ENCODE measurements at regions not wholly inside any gene's neighbourhood (a gene's known extent, or its start where the extent isn't known, plus 50 kb on each side); places are given as distances from the start of the nearest gene placed in this dataset.

DNA sequence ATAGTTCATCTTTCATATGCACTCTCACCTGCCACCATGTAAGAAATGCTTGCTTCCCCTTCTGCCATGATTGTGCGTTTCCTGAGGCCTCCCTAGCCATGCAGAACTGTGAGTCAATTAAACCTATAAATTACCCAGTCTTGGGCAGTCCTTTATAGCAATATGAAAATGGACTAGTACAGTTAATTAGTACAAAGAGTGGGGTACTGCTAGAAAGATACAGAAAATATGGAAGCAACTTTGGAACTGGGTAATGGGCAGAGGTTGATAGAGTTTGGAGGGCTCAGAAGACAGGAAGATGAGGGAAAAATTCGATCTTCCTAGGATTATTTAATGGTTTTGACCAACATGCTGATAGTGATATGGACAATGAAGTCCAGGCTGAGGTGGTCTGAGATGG, 246.9 kb downstream of the CGGBP1 start:
- WGBS: 48% methylated on average over 2 of the region's 2 CpGs
- Histone ChIP-seq H3K9me3 (ENCODE audit: control insufficient read depth in 4 of 4, low read length in 3 of 4) (no peaks in the 10 kb centered on the region), H3K36me3 (ENCODE audit: control insufficient read depth in 4 of 4, insufficient read depth in 3 of 4, low read depth in 1 of 4, low read length in 3 of 4) (no peaks in the 10 kb centered on the region), H3K27me3 (ENCODE audit: control insufficient read depth in 4 of 4, insufficient read depth in 4 of 4, low read length in 3 of 4) (no peaks in the 10 kb centered on the region), H3K4me1 (ENCODE audit: control insufficient read depth in 4 of 4, insufficient read depth in 4 of 4, low read length in 3 of 4) (no peaks in the 10 kb centered on the region), H3K4me3 (ENCODE audit: low read depth in 1 of 3, low read length in 3 of 3) (no peak overlapping the region), H3K27ac (ENCODE audit: low read depth in 1 of 2, low read length in 2 of 2) (no peak overlapping the region), H3K9ac (ENCODE audit: low read depth in 1 of 2, low read length in 2 of 2) (no peak overlapping the region)
- DNase-seq (ENCODE audit: low spot score): no peak
- TF ChIP-seq, protein P1, sequence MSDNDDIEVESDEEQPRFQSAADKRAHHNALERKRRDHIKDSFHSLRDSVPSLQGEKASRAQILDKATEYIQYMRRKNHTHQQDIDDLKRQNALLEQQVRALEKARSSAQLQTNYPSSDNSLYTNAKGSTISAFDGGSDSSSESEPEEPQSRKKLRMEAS (IDR thresholded peaks at IDR 0.05): no peak
- TF ChIP-seq, protein P2, sequence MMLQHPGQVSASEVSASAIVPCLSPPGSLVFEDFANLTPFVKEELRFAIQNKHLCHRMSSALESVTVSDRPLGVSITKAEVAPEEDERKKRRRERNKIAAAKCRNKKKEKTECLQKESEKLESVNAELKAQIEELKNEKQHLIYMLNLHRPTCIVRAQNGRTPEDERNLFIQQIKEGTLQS (IDR thresholded peaks at IDR 0.05): no peak

DNA sequence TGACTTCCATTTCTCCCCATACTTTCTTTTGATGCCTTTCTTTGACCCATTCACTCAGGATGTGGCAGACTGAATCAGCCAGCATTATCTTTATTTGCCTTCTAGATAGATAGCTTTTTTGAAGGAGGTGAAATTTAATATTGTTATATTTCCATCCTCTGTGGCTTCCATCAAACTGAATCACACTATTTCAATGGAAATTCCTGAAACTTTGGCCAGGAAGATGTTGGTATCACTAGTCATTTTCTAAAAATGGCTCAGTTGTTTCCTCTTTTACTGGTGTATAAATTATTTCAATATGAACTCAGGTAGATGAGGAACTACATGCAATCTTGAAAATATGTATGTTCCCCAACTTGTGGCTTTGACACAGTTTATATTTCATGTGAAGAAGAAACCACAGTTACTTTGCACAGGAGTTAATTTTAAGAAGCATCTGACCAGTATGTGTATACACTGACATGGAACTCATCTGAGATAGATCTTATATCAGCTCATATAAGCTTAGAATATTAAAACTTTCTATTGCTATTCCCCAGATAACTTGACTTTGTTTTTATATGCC, 248.3 kb downstream of the CGGBP1 start:
- H3K4me1 ChIP-seq (ENCODE audit: control insufficient read depth in 4 of 4, insufficient read depth in 4 of 4, low read length in 3 of 4): no peaks in the 10 kb centered on the region
- H3K4me3 ChIP-seq (ENCODE audit: low read depth in 1 of 3, low read length in 3 of 3): no peak overlapping the region
- no peak overlapping the region for H3K9ac ChIP-seq (ENCODE audit: low read depth in 1 of 2, low read length in 2 of 2)
- DNase-seq (ENCODE audit: low spot score): no peak
- H3K9me3 ChIP-seq (ENCODE audit: control insufficient read depth in 4 of 4, low read length in 3 of 4): no peaks in the 10 kb centered on the region
- no peaks in the 10 kb centered on the region for H3K27me3 ChIP-seq (ENCODE audit: control insufficient read depth in 4 of 4, insufficient read depth in 4 of 4, low read length in 3 of 4)
- no peaks in the 10 kb centered on the region for H3K36me3 ChIP-seq (ENCODE audit: control insufficient read depth in 4 of 4, insufficient read depth in 3 of 4, low read depth in 1 of 4, low read length in 3 of 4)
- TF ChIP-seq, protein P3, sequence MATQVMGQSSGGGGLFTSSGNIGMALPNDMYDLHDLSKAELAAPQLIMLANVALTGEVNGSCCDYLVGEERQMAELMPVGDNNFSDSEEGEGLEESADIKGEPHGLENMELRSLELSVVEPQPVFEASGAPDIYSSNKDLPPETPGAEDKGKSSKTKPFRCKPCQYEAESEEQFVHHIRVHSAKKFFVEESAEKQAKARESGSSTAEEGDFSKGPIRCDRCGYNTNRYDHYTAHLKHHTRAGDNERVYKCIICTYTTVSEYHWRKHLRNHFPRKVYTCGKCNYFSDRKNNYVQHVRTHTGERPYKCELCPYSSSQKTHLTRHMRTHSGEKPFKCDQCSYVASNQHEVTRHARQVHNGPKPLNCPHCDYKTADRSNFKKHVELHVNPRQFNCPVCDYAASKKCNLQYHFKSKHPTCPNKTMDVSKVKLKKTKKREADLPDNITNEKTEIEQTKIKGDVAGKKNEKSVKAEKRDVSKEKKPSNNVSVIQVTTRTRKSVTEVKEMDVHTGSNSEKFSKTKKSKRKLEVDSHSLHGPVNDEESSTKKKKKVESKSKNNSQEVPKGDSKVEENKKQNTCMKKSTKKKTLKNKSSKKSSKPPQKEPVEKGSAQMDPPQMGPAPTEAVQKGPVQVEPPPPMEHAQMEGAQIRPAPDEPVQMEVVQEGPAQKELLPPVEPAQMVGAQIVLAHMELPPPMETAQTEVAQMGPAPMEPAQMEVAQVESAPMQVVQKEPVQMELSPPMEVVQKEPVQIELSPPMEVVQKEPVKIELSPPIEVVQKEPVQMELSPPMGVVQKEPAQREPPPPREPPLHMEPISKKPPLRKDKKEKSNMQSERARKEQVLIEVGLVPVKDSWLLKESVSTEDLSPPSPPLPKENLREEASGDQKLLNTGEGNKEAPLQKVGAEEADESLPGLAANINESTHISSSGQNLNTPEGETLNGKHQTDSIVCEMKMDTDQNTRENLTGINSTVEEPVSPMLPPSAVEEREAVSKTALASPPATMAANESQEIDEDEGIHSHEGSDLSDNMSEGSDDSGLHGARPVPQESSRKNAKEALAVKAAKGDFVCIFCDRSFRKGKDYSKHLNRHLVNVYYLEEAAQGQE (IDR thresholded peaks at IDR 0.05): no peak
- TF ChIP-seq GABPA (IDR thresholded peaks at IDR 0.05 in 1 of 2, conservative IDR thresholded peaks at IDR 0.05 in 1 of 2) (no peak), JUND (IDR thresholded peaks at IDR 0.05) (no peak), HNF4G (IDR thresholded peaks at IDR 0.05) (no peak), RXRA (IDR thresholded peaks at IDR 0.05) (no peak), NR2F2 (IDR thresholded peaks at IDR 0.05) (no peak), RAD21 (IDR thresholded peaks at IDR 0.05) (no peak), SP1 (IDR thresholded peaks at IDR 0.05) (no peak), FOXA1 (IDR thresholded peaks at IDR 0.05) (no peak), YY1 (IDR thresholded peaks at IDR 0.05) (no peak), FOXA2 (IDR thresholded peaks at IDR 0.05) (no peak)
- TF ChIP-seq, protein P4, sequence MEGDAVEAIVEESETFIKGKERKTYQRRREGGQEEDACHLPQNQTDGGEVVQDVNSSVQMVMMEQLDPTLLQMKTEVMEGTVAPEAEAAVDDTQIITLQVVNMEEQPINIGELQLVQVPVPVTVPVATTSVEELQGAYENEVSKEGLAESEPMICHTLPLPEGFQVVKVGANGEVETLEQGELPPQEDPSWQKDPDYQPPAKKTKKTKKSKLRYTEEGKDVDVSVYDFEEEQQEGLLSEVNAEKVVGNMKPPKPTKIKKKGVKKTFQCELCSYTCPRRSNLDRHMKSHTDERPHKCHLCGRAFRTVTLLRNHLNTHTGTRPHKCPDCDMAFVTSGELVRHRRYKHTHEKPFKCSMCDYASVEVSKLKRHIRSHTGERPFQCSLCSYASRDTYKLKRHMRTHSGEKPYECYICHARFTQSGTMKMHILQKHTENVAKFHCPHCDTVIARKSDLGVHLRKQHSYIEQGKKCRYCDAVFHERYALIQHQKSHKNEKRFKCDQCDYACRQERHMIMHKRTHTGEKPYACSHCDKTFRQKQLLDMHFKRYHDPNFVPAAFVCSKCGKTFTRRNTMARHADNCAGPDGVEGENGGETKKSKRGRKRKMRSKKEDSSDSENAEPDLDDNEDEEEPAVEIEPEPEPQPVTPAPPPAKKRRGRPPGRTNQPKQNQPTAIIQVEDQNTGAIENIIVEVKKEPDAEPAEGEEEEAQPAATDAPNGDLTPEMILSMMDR (IDR thresholded peaks at IDR 0.05; ENCODE audit: low read depth, low read length, missing input control): no peak
- TF ChIP-seq, protein P5, sequence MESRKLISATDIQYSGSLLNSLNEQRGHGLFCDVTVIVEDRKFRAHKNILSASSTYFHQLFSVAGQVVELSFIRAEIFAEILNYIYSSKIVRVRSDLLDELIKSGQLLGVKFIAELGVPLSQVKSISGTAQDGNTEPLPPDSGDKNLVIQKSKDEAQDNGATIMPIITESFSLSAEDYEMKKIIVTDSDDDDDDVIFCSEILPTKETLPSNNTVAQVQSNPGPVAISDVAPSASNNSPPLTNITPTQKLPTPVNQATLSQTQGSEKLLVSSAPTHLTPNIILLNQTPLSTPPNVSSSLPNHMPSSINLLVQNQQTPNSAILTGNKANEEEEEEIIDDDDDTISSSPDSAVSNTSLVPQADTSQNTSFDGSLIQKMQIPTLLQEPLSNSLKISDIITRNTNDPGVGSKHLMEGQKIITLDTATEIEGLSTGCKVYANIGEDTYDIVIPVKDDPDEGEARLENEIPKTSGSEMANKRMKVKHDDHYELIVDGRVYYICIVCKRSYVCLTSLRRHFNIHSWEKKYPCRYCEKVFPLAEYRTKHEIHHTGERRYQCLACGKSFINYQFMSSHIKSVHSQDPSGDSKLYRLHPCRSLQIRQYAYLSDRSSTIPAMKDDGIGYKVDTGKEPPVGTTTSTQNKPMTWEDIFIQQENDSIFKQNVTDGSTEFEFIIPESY (IDR thresholded peaks at IDR 0.05): no peak
- TF ChIP-seq, protein P1 (IDR thresholded peaks at IDR 0.05): no peak
- TF ChIP-seq, protein P2 (IDR thresholded peaks at IDR 0.05): no peak
- no peak overlapping the region for H3K27ac ChIP-seq (ENCODE audit: low read depth in 1 of 2, low read length in 2 of 2)

All from liver (tissue), 8 donors.